ENCODE measurements at regions not wholly inside any gene's neighbourhood (a gene's known extent, or its start where the extent isn't known, plus 50 kb on each side); places are given as distances from the start of the nearest gene placed in this dataset.

- no peak for TF ChIP-seq CTCF (IDR thresholded peaks at IDR 0.05; ENCODE audit: low read depth, low read length)
- TF ChIP-seq POLR2A (IDR thresholded peaks at IDR 0.05; ENCODE audit: extremely low read depth, insufficient read length) = no peak
- no peak for TF ChIP-seq MAX (IDR thresholded peaks at IDR 0.05; ENCODE audit: low read depth, low read length)
- no peak for TF ChIP-seq MYC (IDR thresholded peaks at IDR 0.05; ENCODE audit: low read depth, low read length)
Measured at GRCh38 chr7:17680026-17680425, 260.3 kb downstream of the SNX13 start.

Measured in NB4 (cell line).